GM18508 (cell line): ENCODE measurements at regions not wholly inside any gene's neighbourhood (a gene's known extent, or its start where the extent isn't known, plus 50 kb on each side); places are given as distances from the start of the nearest gene placed in this dataset.
"Not testable (repeated sequence)": the region's sequence is repeated elsewhere in the genome, so short reads cannot be mapped to it uniquely, and the experiment has no call there.

Experiments
- ATAC-seq: cut with Tn5 transposase; IDR thresholded peaks from one replicate; pipeline ENCODE4 v1.9.1; 2021; ENCODE audit warnings: moderate number of reproducible peaks; ENCODE audit not compliant: insufficient read depth, unreplicated experiment

GRCh38 chr7:35853194-35853593, 52.3 kb downstream of the SEPTIN7 start:
- not testable (repeated sequence) for ATAC-seq

- no peak for ATAC-seq
Observed at GRCh38 chr7:35854311-35854710, 53.5 kb downstream of the SEPTIN7 start.

- ATAC-seq, result no peak
Observed at GRCh38 chr7:35856175-35856574, 55.3 kb downstream of the SEPTIN7 start.

- ATAC-seq, result no peak
Observed at GRCh38 chr7:35860664-35861063, 59.8 kb downstream of the SEPTIN7 start.

- ATAC-seq, result no peak
Observed at GRCh38 chr7:35865287-35865686, 64.4 kb downstream of the SEPTIN7 start.

GRCh38 chr7:35866186-35866585, 65.3 kb downstream of the SEPTIN7 start:
- no peak for ATAC-seq

GRCh38 chr7:35869117-35869516, 68.3 kb downstream of the SEPTIN7 start:
- ATAC-seq, result not testable (repeated sequence)

- no peak for ATAC-seq
Observed at GRCh38 chr7:35869810-35870209, 69.0 kb downstream of the SEPTIN7 start.

- no peak for ATAC-seq
Observed at GRCh38 chr7:35871856-35872255, 71.0 kb downstream of the SEPTIN7 start.

- ATAC-seq, result no peak
Observed at GRCh38 chr7:35874886-35875285, 74.0 kb downstream of the SEPTIN7 start.

GRCh38 chr7:35875292-35875691, 74.4 kb downstream of the SEPTIN7 start:
- no peak for ATAC-seq

GRCh38 chr7:35878351-35878750, 77.5 kb downstream of the SEPTIN7 start:
- ATAC-seq, result no peak

- not testable (repeated sequence) for ATAC-seq
Observed at GRCh38 chr7:35887430-35887829, 86.6 kb downstream of the SEPTIN7 start.

- ATAC-seq, result no peak
Observed at GRCh38 chr7:35889001-35889400, 88.1 kb downstream of the SEPTIN7 start.

GRCh38 chr7:35889870-35890269, 89.0 kb downstream of the SEPTIN7 start:
- ATAC-seq, result no peak

GRCh38 chr7:35891004-35891830, 90.4 kb downstream of the SEPTIN7 start:
- ATAC-seq, result no peak

- ATAC-seq, result no peak
Observed at GRCh38 chr7:35893649-35894048, 92.8 kb downstream of the SEPTIN7 start.

- no peak for ATAC-seq
Observed at GRCh38 chr7:35894721-35895120, 93.9 kb downstream of the SEPTIN7 start.

- no peak for ATAC-seq
Observed at GRCh38 chr7:35900651-35901050, 99.8 kb downstream of the SEPTIN7 start.

GRCh38 chr7:35905555-35905954, 104.7 kb downstream of the SEPTIN7 start:
- ATAC-seq, result no peak

GRCh38 chr7:35906191-35906908, 105.5 kb downstream of the SEPTIN7 start:
- ATAC-seq, result peak; percentile 90
